ENCODE measurements at regions not wholly inside any gene's neighbourhood (a gene's known extent, or its start where the extent isn't known, plus 50 kb on each side); places are given as distances from the start of the nearest gene placed in this dataset.

DNA sequence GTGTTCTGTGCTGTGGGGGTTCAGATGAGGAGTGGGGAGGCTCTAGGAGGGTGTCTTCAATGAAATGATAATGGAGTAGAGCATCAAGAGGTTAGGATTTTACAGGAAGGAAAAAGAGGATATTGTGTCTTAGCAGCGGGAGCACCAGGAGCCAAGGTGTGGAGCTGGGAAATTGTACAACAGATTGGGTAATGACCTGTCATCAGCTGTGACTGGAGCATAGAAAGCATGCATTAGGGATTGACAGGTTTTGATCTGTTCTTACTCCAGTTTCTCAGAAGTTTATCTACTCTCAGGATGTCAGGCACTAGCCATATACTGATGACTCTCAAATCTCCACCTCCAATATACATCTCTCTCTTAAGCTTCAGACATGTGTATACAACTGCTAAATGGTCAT is 196.9 kb downstream of the ARHGAP12 start:
- H2AFZ ChIP-seq (ENCODE audit: low read depth, low read length) = no peak overlapping the region
- H3K4me3 ChIP-seq = no peak overlapping the region
- BruUV-seq (replicated peaks) = no TSS peak
- no peak overlapping the region for H3K27ac ChIP-seq (ENCODE audit: extremely low read depth, low read depth, low read length)
- ChIA-PET CTCF (ENCODE audit: low intra/inter-chr PET ratio) (no interaction called here), POLR2A (no interaction called here)
- intact Hi-C loops (cut with micrococcal nuclease) = no loop called here
- H3K79me2 ChIP-seq (ENCODE audit: control insufficient read depth, insufficient read depth, low read length) = no peaks in the 10 kb centered on the region
- no peak for TF ChIP-seq SOX6 (IDR thresholded peaks at IDR 0.05)
- TF ChIP-seq NFIC (IDR thresholded peaks at IDR 0.05) = no peak
- no peak for TF ChIP-seq HNRNPH1 (optimal IDR thresholded peaks at IDR 0.05; ENCODE audit: low read depth, low read length)
- no peak for TF ChIP-seq ELF4 (CRISPR knock-in tag; IDR thresholded peaks at IDR 0.05)
- no peak for TF ChIP-seq PURB (CRISPR knock-in tag; IDR thresholded peaks at IDR 0.05; ENCODE audit: low read depth)
- H3K4me2 ChIP-seq (ENCODE audit: insufficient read depth, low read length) = no peak overlapping the region
- FAIRE-seq (no peak), ATAC-seq (no peak), DNase-seq (ENCODE audit: extremely low read depth in 1 of 4, low spot score in 3 of 4) (no peak)
- no peaks in the 10 kb centered on the region for H3K9me3 ChIP-seq (replicated peaks; ENCODE audit: control insufficient read depth, insufficient read depth, low read depth, low read length)
- no peaks in the 10 kb centered on the region for H3K36me3 ChIP-seq (ENCODE audit: control insufficient read depth, insufficient read depth, low read length)
- in situ Hi-C loops (cut with MboI) = no loop called here
- no peaks in the 10 kb centered on the region for H3K9me1 ChIP-seq (ENCODE audit: control insufficient read depth, insufficient read depth, low read length)
- no peaks in the 10 kb centered on the region for H3K27me3 ChIP-seq (ENCODE audit: control insufficient read depth in 2 of 2, insufficient read depth in 2 of 2, low read length in 2 of 2)
- no peaks in the 10 kb centered on the region for H3K4me1 ChIP-seq (replicated peaks in 1 of 2; ENCODE audit: control insufficient read depth in 2 of 2, insufficient read depth in 2 of 2, low read length in 2 of 2)
- H3K9ac ChIP-seq (ENCODE audit: insufficient read depth in 1 of 2, low read depth in 2 of 2, low read length in 2 of 2) = no peak overlapping the region
- WGBS (ENCODE audit: insufficient coverage, low coverage, missing lambda C conversion rate) = 0% methylated on average over 1 of the region's 1 CpG
- H4K20me1 ChIP-seq (replicated peaks; ENCODE audit: control insufficient read depth, insufficient read depth, low read length) = no peaks in the 10 kb centered on the region

DNA sequence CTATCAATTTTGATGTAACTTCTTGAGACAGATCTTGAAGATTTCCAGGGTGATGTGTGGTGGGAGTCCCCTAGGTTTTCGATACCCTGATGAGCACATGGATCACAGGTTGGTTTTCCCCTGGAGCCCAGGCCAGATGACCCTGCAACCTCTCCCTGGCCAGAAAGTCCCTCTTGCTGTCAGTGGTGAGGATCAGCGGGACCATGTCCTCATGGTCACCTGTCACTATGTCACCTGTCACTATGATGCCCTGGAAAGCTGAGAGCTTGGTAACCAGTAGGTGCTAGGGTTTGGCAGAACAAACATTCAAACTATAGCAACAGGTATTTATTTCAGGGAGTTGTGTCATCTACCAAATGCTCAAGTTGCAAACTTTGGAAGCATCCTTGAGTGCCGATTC is 197.9 kb downstream of the ARHGAP12 start:
- Histone ChIP-seq H3K4me2 (ENCODE audit: insufficient read depth, low read length) (no peak overlapping the region), H3K9ac (ENCODE audit: insufficient read depth in 1 of 2, low read depth in 2 of 2, low read length in 2 of 2) (no peak overlapping the region), H3K4me1 (replicated peaks in 1 of 2; ENCODE audit: control insufficient read depth in 2 of 2, insufficient read depth in 2 of 2, low read length in 2 of 2) (no peaks in the 10 kb centered on the region), H3K9me1 (ENCODE audit: control insufficient read depth, insufficient read depth, low read length) (no peaks in the 10 kb centered on the region), H3K9me3 (replicated peaks; ENCODE audit: control insufficient read depth, insufficient read depth, low read depth, low read length) (no peaks in the 10 kb centered on the region), H4K20me1 (replicated peaks; ENCODE audit: control insufficient read depth, insufficient read depth, low read length) (no peaks in the 10 kb centered on the region), H3K4me3 (no peak overlapping the region), H3K27ac (ENCODE audit: extremely low read depth, low read depth, low read length) (no peak overlapping the region), H3K79me2 (ENCODE audit: control insufficient read depth, insufficient read depth, low read length) (no peaks in the 10 kb centered on the region), H3K27me3 (ENCODE audit: control insufficient read depth in 2 of 2, insufficient read depth in 2 of 2, low read length in 2 of 2) (no peaks in the 10 kb centered on the region), H2AFZ (ENCODE audit: low read depth, low read length) (no peak overlapping the region), H3K36me3 (ENCODE audit: control insufficient read depth, insufficient read depth, low read length) (no peaks in the 10 kb centered on the region)
- FAIRE-seq = no peak
- TF ChIP-seq, protein P1, sequence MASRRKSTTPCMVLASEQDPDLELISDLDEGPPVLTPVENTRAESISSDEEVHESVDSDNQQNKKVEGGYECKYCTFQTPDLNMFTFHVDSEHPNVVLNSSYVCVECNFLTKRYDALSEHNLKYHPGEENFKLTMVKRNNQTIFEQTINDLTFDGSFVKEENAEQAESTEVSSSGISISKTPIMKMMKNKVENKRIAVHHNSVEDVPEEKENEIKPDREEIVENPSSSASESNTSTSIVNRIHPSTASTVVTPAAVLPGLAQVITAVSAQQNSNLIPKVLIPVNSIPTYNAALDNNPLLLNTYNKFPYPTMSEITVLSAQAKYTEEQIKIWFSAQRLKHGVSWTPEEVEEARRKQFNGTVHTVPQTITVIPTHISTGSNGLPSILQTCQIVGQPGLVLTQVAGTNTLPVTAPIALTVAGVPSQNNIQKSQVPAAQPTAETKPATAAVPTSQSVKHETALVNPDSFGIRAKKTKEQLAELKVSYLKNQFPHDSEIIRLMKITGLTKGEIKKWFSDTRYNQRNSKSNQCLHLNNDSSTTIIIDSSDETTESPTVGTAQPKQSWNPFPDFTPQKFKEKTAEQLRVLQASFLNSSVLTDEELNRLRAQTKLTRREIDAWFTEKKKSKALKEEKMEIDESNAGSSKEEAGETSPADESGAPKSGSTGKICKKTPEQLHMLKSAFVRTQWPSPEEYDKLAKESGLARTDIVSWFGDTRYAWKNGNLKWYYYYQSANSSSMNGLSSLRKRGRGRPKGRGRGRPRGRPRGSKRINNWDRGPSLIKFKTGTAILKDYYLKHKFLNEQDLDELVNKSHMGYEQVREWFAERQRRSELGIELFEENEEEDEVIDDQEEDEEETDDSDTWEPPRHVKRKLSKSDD (conservative IDR thresholded peaks at IDR 0.05; ENCODE audit: low read length) = no peak
- TF ChIP-seq HDGF (IDR thresholded peaks at IDR 0.05) = no peak
- TF ChIP-seq NEUROD1 (IDR thresholded peaks at IDR 0.05; ENCODE audit: borderline replicate concordance, low read depth, low read length, partially characterized antibody) = no peak
- TF ChIP-seq MCM7 (IDR thresholded peaks at IDR 0.05) = no peak
- no peak for TF ChIP-seq CTCF (IDR thresholded peaks at IDR 0.05 in 2 of 3, conservative IDR thresholded peaks at IDR 0.05 in 1 of 3; ENCODE audit: insufficient read depth in 2 of 3, low read depth in 1 of 3, low read length in 3 of 3)
- no peak for TF ChIP-seq TEAD4 (IDR thresholded peaks at IDR 0.05; ENCODE audit: low read length)
- TF ChIP-seq TEAD4 (CRISPR knock-in tag; IDR thresholded peaks at IDR 0.05; ENCODE audit: borderline replicate concordance) = no peak
- 0% methylated on average over 3 of the region's 3 CpGs for WGBS (ENCODE audit: insufficient coverage, low coverage, missing lambda C conversion rate)
- in situ Hi-C loops (cut with MboI) = no loop called here
- no peak for DNase-seq (ENCODE audit: extremely low read depth in 1 of 4, low spot score in 3 of 4)
- ATAC-seq = no peak
- CTCF ChIA-PET (ENCODE audit: low intra/inter-chr PET ratio) = no interaction called here
- intact Hi-C loops (cut with micrococcal nuclease) = no loop called here
- BruUV-seq (replicated peaks) = no TSS peak
- POLR2A ChIA-PET = no interaction called here
